NCI-H1092 (cell line): ENCODE measurements at regions not wholly inside any gene's neighbourhood (a gene's known extent, or its start where the extent isn't known, plus 50 kb on each side); places are given as distances from the start of the nearest gene placed in this dataset.
"Not testable (repeated sequence)": the region's sequence is repeated elsewhere in the genome, so short reads cannot be mapped to it uniquely, and the experiment has no call there.

Experiments
- DNase-seq: peaks from one replicate; lab custom pipeline; 2025; lab: John Stamatoyannopoulos, UW

- no peak for DNase-seq
Observed at GRCh38 chr19:13652810-13653590, 111.3 kb upstream of the MRI1 start.

GRCh38 chr19:13646758-13647157 lies 117.6 kb upstream of the MRI1 start:
- no peak for DNase-seq

DNA sequence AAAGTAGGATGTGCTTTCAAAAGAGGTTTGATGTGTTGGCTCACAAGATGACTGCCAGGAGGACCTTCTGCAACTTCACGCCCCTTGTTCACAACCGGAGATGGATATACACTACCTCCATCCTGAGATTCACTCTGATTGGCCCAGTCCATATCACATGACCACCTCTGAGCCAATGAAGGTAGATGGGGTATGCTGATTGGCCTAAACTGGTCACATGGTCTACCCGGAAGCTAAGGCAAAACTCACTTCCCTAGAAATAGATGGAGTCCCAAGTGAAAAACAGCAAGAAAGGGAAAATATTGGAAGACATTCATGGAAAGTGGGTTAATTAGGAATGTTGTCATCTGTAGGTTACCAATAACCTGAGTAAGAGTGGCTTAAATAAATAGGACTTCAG lies 119.7 kb upstream of the MRI1 start:
- DNase-seq: no peak

DNA sequence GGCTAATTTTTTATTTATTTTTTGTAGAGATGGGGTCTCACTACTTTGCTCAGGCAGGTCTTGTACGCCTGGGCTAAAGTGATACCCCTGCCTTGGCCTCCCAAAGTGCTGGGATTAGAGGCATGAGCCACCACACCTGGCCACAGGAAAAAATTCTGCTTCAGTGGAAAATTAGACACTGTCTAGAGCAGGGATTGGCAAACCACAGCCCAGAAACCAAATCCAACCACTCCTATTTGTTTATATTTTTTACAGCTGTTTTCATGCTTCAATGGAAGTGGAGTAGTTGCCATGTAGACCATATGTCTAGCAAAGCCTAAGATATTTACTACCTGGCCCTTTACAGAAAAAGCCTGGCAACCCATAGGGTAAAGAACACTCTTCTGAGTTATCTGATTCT lies 123.7 kb upstream of the MRI1 start:
- DNase-seq: peak; percentile 22

GRCh38 chr19:13639342-13639929 lies 124.9 kb upstream of the MRI1 start:
- DNase-seq: no peak

DNA sequence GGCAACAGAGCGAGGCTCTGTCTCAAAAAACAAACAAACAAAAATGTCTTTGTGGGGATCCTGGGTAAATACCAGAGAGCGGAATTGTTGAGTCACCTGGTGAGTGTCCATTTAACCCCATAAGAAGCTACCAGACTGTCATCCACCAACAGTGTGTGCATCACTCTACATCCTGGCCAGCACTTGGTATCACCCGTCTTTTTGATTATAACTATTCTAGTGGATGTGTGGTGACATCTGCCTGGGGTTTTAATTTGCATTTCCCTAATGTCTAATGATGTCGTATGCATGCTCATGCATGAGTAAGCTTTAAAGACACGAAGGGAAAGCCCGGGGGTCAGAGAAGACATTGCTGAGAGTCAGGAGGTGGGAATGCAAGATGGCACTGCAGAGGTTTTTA lies 126.7 kb upstream of the MRI1 start:
- DNase-seq: no peak

DNA sequence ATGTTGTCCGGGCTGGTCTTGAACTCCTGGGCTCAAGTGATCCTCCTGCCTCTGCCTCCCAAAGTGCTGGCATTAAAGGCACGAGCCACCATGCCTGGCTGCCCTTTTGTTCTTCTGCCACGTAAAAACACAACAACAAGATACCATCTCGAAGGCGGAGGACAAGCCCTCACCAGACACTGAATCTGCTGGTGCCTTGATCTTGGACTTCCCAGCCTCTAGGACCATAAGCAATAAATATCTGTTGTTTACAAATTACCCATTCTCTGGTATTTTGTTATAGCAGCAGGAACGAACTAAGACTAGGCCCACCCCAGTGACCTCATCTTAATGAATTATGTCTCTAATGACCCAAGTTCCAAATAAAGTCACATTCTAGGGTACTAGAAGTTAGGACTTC lies 128.4 kb upstream of the CACNA1A start:
- DNase-seq: no peak

GRCh38 chr19:13633522-13633922 lies 127.2 kb upstream of the CACNA1A start:
- no peak for DNase-seq

DNA sequence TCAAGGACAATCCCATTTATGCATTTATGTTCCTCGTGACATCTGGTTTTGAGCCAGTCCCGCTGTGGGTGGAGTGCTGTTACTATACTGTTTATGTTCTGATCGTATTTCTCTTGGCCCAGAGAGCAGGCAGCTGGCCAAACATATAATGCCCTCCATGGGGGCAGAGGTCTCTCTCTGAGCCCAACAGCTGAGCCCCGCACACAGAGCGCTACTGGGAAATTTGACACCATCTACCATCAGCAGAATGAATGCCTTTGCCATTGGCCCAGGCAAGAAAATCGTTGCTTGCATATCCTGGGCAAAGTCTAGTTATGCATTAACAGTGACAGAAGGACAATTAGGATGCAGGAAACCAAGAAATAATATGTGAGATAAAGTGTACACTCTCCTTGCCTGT lies 126.8 kb upstream of the CACNA1A start:
- DNase-seq: peak; percentile 99

DNA sequence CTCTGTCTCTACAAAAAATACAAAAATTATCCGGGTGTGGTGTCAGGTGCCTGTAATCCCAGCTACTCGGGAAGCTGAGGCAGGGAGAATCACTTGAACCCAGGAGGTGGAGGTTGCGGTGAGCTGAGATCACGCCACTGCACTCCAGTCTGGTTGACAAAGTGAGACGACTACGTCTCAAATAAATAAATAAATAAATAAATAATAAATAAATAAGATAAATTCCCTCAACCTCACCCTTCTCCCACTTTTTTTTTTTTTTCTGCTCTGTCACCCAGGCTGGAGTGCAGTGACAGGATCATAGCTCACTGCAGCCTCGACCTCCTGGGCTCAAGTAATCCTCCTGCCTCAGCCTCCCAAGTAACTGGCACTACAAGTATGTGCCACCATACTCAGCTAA lies 125.9 kb upstream of the CACNA1A start:
- not testable (repeated sequence) for DNase-seq

- DNase-seq: no peak
Observed at GRCh38 chr19:13629687-13630357, 123.5 kb upstream of the CACNA1A start.

DNA sequence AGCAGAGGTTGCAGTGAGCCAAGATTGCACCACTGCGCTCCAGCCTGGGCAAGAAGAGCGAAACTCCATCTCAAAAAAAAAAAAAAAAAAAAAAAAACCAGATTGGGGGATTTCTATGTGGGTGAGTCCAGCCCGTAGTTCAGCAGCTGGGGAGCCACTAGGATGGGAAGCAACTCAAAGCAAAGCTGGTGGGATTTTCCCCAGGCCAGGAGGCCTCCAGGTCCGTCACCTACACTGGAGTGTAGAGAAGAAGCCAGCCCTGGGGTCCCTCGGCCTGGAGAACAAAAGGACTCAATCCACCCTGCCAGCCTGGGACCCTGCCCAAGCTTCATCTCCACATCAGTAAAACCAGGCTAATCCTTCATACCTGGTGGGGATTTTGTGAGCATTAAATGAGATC lies 121.3 kb upstream of the CACNA1A start:
- DNase-seq: no peak

DNA sequence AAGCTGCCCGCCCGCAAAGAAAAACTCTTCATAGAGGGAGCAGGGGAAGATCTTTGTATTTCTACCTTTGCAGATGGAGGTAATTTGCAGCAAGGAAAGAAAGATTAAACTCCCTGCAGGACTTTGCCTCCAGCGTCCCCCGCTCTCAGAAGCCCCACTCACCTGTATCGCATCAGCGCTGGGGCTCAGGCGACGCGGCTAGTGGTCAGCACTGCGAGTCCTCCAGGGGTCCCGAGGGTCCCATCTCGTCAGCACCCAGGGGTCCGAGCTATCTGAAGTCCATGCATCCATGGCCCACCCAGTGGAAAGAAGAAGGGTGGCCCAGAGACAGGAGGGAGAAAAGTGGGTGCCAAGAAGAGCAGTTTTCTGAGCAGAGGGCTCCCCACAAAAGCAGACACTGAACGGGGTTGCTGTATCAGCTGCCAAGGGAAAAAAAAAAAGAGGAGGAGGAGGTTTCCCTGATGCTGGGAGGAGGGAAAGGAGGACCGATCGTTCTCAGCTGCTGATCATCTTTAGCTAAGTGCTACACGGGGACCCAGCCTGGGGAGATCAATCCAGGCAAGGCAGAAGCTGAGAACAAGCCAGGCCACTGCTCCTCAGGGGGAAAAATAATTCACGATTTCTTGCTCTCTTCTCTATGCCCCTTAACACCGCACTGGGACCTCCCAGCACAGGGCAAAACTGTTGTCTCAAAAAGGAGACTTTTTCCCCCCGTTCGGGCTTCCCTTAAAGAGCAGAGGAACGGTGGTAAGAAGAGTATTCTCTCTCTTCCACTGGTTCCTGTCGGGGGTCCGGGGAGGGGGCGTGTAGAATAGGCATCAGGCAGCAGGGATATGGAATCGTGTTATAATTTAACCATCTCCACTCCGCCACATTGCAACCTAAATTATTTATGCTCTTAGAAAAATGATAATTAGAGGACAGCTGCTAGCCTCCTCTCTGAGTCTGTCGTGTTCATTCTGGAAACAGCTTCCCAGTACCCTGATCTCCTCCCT lies 117.7 kb upstream of the CACNA1A start:
- peak; percentile 23 for DNase-seq

DNA sequence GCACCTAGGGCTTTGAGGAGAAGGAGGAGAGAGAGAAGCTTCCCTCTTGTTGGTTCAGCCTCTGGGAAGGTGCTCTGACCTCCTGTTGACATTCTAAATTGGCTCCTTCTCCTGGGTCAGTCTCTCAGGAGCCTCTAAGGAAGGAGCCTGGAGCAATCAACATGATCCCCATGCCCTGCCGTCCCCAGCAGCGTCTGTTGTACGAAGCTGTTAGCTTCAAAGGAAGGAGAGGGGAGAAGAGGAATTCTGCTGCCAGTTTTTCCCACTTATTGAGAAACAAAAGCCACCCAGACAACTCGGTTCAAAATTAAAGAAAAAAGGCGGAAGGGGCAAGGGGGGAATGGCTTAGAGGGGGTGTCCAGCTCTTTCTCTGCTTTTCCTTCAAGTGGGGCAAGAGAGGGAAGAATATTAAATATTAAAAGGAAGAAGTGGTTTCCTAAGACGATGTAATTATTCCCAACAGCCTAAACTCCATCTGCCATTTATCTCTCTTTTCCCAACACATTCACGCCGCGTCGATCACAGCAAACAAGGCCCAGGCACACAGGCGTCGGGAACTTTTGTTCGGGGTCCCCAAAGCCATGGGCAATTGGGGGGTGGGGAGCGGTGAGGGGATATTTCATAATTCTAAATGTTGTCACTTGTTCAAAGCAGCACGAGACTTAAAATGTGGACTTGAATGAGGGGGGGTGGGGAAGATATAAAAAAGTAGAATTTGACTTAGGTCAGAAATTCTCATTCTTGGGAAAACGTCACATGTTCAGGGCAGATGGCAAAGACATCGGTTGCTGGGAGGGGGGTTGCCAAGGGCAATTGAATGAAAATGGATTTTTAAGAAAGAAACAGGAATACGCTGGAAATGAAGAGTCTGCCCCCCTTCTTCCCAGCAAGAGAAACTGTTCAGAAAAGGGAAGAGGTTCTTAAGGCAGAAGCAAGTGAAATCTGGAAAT lies 116.8 kb upstream of the CACNA1A start:
- DNase-seq: peak; percentile 55

- DNase-seq: no peak
Observed at GRCh38 chr19:13621413-13621812, 115.1 kb upstream of the CACNA1A start.

GRCh38 chr19:13619203-13619632 lies 112.9 kb upstream of the CACNA1A start:
- no peak for DNase-seq

- no peak for DNase-seq
Observed at GRCh38 chr19:13615890-13616289, 109.6 kb upstream of the CACNA1A start.

GRCh38 chr19:13613447-13613846 lies 107.2 kb upstream of the CACNA1A start:
- DNase-seq: peak; percentile 80

GRCh38 chr19:13611596-13611995 lies 105.3 kb upstream of the CACNA1A start:
- no peak for DNase-seq

DNA sequence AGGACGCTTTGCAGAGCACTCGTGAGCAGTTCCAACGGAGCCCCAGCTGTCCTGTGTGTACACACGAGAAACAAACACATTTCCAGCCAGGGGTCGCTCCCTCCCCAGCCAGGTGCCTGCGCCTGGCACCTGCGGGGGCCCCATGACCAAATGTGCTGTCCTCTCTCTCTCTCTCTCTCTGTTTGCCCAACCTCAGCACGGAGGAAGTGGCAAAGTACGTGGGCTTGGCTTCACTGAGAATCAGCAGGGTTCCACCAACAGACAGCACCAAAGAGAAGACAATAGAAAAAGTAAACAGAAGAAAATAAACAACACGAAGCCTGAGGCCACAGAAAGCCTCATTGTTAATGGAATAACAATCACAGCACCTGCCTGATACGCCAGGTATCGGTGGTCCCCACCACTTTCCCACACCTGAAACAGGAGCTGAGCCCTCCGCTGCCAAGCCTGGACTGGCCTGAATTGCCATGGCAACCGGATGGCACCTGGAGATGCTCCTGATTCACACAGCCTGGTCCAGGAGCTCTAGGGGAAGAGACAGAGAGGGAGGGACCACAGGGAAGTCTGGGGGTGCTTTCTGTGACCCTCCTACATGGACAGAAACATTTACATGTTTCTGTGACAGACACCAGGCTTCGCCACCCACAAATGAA lies 103.9 kb upstream of the CACNA1A start:
- peak; percentile 93 for DNase-seq
